Midbrain (tissue), 1 donor: ENCODE measurements at regions not wholly inside any gene's neighbourhood (a gene's known extent, or its start where the extent isn't known, plus 50 kb on each side); places are given as distances from the start of the nearest gene placed in this dataset.
"Not testable (repeated sequence)": the region's sequence is repeated elsewhere in the genome, so short reads cannot be mapped to it uniquely, and the experiment has no call there.

ENCODE experiments used
- DNase-seq: peaks from one replicate; lab custom pipeline; 2025; lab: John Stamatoyannopoulos, UW

- not testable (repeated sequence) for DNase-seq
Observed at GRCh38 chr6:21282360-21282759, 311.2 kb upstream of the SOX4 start.

DNA sequence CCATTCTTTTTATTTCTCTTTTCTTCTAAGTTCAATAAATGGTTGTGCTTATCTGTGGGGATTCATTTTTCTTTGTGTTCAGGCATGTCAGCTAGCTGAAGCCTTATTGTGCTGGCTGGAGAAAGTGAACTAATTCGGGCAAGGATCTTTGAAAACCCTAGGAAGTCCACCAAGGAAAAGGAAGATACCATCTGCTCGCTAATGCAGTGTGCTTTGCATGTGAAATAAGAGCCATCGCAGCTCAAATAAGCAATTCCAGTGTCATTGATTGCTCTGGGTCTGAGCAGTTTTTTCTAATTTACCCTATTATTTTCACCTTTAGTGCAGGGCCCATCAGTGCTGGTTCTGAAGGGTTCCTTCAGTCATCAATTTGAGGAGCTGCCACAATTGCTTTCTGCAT is 309.4 kb upstream of the SOX4 start:
- no peak for DNase-seq

GRCh38 chr6:21284706-21285105 is 308.8 kb upstream of the SOX4 start:
- DNase-seq = no peak

DNA sequence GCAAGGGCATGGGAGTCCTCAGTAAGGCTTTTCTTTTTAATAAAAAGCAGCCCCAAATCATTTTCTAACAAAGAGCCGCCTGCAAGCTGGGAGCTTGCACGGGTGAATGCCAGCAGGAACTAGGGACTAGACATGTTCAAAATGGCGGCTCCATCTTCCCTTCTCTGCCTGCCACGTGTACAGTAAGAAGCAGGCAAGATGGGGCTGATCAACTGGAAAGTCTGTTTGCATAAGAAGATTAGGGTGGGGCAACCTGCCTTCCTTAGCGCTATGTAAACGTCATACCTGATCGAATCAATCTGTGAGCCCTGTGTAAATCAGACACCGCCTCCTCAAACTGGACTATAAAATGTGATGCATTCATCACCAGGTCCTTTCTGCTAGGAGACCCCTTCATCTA is 299.4 kb upstream of the SOX4 start:
- no peak for DNase-seq

DNA sequence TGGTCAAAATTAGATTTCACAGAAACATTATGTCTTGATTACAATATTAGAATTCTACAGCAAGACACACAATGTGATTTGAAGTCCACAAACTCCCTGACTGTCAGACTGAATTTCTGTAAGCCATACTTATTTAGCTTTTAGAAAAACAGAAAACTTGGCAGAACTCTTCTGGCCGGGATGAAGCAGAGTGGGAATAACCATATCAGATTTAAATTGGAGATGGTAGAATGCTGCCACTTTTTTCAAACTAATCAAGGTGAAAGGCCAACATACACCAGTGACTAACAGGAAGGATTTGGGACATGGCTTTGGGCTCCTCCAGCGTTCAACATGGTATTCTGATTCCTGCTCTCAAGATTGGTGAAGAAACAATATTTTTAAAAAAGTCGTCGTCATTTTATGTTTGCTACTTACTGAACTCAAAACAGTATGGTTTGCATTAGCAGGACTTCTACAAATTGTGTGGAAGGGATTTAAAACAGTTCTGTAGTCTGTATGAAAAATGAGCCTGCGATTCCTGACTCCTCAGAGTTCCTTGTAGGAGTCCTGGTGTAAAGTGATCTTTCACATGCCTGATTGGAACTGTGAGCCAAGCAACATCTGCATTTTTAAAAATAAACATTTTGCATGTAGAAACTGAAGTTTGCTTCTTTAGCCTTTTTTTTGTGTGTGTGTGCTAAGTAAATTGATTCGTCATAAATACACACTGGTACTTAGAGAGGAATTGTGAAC is 297.9 kb upstream of the SOX4 start:
- DNase-seq = no peak

DNA sequence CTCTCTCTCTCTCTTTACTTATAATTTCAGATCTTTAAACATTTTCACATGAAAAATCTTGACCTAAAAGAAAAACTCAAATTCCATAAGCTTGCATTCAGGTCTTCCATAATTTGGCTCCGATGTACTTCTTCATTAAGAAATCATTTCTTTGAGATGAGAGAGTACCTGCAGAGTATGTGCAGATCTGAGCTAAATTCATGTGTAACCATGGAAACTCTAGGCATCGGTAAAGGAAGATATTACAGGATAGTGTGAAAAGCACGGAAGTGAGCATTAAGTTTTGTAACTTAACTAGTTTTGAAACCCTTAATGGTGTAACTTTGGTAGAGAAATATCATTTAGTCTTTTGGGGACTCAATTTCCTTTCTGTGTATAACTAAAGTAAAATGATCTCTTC is 295.9 kb upstream of the SOX4 start:
- no peak for DNase-seq

GRCh38 chr6:21299216-21299615 is 294.3 kb upstream of the SOX4 start:
- DNase-seq = no peak

- DNase-seq = no peak
Observed at GRCh38 chr6:21300439-21300838, 293.1 kb upstream of the SOX4 start.

DNA sequence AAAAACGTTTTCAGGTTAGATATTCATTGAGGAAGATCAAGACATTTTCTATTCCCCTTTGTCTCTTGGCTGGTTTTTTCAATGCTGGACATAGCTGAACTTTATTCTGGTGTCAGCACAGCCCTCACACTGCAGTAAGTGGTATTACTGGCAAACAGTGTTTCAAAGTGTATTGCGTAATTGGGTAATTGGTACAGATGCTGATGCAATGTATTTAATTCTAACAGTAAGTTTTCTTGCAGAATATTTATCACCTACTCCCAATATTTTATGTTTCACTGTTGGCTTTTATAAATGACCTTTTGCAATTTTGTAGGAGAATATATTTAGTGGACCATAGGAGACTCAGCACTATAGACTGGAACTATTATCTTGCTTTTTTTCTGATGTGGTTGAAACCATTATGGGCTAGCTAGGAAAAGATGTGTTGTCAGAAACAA is 287.6 kb upstream of the SOX4 start:
- DNase-seq = no peak

- no peak for DNase-seq
Observed at GRCh38 chr6:21306546-21306945, 287.0 kb upstream of the SOX4 start.

DNA sequence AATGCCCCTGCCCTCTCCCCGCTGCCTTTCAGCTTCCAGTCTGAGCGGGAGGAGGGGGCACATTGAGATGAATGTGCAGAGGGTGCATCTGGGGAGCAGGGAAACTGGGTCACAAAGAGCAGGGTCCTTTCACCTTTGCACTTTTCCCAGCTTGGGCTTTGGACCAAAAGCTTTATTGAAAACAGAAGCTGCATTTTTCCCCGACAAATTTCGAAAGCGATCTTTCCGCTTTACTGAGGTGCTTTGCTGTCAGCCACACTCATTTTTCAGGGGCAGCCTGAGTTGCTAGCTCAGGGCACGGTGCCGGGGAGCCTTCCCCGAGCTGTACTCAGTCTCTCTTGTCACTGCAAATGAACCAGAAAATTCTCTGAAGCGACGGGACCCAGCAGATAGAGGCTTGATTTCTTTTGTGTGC is 283.7 kb upstream of the SOX4 start:
- DNase-seq = no peak

DNA sequence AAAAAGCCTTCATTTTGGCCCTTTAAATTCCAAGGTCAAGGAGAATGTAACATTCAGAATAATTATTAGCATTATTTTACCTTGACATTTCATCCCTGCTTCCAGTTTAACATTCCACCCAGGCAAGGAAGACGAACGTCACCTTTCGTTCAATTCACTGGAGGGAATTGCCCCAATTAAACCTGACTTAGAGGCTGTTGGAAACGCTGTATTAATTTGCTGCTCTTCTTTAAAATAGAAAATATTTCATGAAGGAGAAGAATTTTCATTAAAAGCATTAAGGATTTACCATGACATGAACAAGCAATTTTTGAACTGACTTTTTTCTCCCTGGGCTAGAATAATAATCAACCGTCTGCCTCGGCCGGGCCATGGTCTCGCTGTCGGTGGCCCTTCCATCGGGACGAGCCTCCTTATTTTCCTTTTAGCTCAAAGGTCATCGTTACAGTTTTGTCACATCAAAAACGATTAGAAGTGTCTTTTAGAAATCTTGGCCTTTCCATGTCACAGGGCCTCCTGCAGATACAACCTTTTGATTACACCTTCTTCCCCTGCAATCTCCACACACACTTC is 282.9 kb upstream of the SOX4 start:
- no peak for DNase-seq

GRCh38 chr6:21312118-21312517 is 281.4 kb upstream of the SOX4 start:
- no peak for DNase-seq

DNA sequence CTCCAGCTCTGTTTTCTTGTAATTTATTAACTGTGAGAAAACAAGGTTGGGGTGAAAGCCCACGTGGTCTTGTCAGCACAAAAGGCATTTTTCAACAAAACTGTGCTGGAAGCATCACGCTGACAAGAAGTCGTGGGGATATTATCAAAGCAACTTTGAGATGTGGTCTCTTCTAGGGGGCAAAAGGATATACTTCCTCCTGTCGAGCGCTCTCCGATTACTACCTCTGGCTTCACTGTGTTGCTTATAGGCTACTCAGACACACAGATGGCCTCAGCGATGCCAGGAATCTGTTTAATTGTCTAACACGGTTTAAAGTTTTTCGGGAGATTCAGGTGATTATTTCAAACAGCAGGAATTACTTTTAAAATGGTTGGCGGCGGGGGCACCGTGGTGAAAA is 275.9 kb upstream of the SOX4 start:
- DNase-seq = no peak

DNA sequence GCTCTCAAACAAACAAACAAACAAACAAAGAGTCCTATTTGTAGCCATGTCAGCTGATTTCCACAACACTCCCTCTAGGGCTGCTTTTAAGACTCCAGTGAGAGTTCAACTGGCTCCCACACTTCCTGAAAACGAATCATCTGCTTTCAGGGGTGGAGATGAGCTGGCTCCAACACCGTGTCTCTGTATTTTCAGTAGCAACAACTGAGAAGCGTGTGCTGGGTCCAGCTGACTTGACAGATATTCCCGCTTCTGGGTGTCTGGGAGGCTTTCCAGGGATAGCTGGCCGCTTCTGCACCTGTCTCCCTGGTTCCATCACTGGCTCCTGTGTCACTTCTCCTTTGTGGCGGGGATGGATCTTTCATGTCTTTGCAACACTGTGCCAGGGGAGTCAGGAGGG is 272.5 kb upstream of the SOX4 start:
- DNase-seq = no peak

GRCh38 chr6:21321531-21321930 is 272.0 kb upstream of the SOX4 start:
- no peak for DNase-seq

DNA sequence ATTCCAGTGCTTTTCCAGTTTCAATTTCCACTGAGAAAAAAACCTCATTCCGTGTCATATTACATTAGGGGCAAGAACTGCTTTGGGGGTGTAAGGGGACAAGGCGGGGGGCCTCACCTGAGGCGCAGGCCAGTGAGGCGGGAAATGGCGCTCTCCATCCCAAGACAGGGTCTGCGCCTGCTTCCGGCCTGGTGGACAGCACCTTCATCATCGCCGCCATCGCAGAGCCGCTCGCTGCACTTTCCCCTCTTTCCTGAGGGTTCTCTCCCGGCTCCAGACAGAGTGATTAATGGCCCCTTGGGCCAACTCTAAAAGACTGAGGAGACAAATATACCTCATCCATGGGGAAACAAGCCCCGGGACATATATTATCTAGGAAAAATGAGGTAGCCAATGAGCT is 270.0 kb upstream of the SOX4 start:
- no peak for DNase-seq

DNA sequence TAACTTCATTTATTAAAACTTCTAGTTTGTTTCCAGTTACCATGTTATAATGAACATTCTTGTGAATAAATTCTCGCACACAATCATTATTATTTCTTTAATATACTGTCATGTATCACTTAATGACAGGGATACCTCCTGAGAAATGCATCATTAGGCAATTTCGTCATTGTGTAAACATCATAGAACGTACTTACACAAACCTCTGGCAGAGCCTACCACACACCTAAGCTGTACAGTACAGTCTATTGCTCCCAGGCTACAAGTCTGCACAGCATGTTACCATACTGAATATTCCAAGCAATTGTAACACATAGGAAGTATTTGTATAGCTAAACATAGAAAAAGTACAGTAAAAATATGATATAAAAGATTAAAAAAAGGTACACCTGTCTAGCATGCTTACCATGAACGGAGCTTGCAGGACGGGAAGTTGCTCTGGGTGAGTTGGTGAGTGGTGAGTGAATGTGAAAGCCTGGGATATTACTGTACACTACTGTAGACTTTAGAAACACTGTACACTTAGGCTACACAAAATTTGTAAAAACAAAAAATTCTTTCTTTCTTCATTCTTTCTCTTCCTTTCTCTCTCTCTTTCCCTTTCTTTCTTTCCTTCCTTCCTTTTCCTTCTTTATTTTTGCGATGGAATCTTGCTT is 268.2 kb upstream of the SOX4 start:
- DNase-seq = no peak

- no peak for DNase-seq
Observed at GRCh38 chr6:21327326-21328112, 266.0 kb upstream of the SOX4 start.

- no peak for DNase-seq
Observed at GRCh38 chr6:21331235-21331634, 262.3 kb upstream of the SOX4 start.

GRCh38 chr6:21332077-21332476 is 261.5 kb upstream of the SOX4 start:
- no peak for DNase-seq

DNA sequence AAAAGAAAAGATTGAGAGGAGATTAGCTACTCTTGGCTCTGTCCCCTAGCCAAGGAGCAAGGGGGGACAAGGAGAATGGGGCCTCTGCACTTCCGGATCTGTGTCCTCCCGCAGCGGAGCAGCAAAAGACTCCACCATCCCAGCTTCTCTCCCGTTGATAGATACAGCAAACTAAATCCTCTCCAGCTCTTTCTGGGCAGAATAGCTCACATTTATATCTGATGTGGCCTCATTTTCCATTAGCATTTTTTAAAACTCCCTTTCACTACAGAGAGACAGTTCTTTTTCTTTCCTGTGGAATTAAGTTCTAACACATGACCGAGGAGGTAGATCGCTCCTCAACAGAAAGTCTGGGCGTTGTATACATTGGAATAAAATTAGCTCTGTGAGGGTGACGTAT is 260.9 kb upstream of the SOX4 start:
- DNase-seq = no peak

GRCh38 chr6:21333715-21334114 is 259.8 kb upstream of the SOX4 start:
- no peak for DNase-seq
